Memory B cell (primary cell): ENCODE measurements at regions not wholly inside any gene's neighbourhood (a gene's known extent, or its start where the extent isn't known, plus 50 kb on each side); places are given as distances from the start of the nearest gene placed in this dataset.
"Not testable (repeated sequence)": the region's sequence is repeated elsewhere in the genome, so short reads cannot be mapped to it uniquely, and the experiment has no call there.

Source experiments
- ATAC-seq: fragments of 150-1000 bp; cut with Tn5 transposase; 2 replicates; pipeline ENCODE4 v1.10.0; 2021; ENCODE audit warnings: low read depth, mild to moderate bottlenecking, moderate library complexity
- DNase-seq, 2 donors: peaks; one replicate each; pipeline ENCODE4 v3.0.0; 2022; ENCODE audit warnings: low spot score in 2 of 2
- H3K27ac Mint-ChIP-seq: one replicate; pipeline ENCODE4 v1.8.0; 2022; ENCODE audit warnings: mild to moderate bottlenecking, moderate library complexity, mixed read lengths
- H3K27me3 Mint-ChIP-seq: one replicate; pipeline ENCODE4 v1.8.0; 2022; ENCODE audit warnings: mixed read lengths
- H3K36me3 Mint-ChIP-seq: one replicate; pipeline ENCODE4 v1.8.0; 2022; ENCODE audit warnings: mild to moderate bottlenecking, mixed read lengths
- H3K4me1 Mint-ChIP-seq: one replicate; pipeline ENCODE4 v1.8.0; 2022; ENCODE audit warnings: mixed read lengths
- H3K4me3 Mint-ChIP-seq: one replicate; pipeline ENCODE4 v1.8.0; 2022; ENCODE audit warnings: mild to moderate bottlenecking, moderate library complexity, mixed read lengths
- H3K9me3 Mint-ChIP-seq: one replicate; pipeline ENCODE4 v1.8.0; 2022; ENCODE audit warnings: mixed read lengths

- Mint-ChIP-seq H3K4me3 (no peak overlapping the region), H3K27me3 (no peaks in the 10 kb centered on the region), H3K9me3 (peaks cover 7% of the 10 kb centered on the region), H3K36me3 (no peaks in the 10 kb centered on the region), H3K4me1 (no peaks in the 10 kb centered on the region), H3K27ac (no peak overlapping the region)
- ATAC-seq (no peak), DNase-seq (no peak)
These were observed 1554.0 kb upstream of the PCDH10 start for GRCh38 chr4:131595140-131595539.

DNA sequence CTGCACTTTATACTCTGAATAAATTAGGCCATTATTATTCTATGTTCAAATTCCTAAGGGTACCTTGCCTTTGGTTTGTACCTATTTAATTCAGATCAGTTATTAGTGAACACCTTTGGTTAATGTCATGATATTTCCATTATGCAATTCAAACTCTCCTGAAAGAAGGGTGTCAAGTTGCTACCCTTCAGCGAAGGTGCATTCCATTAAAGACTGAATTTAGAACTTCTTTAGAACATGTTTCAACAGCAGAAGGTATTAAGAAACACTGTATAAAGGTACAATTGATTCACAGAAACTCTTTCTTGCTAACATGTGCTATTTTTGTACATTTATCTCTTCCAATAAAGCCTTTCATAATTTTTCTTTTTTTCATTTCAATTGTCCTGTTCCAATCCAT lies 1545.4 kb upstream of the PCDH10 start:
- no peak overlapping the region for H3K4me3 Mint-ChIP-seq
- H3K27me3 Mint-ChIP-seq = no peaks in the 10 kb centered on the region
- DNase-seq = no peak
- H3K9me3 Mint-ChIP-seq = peaks cover 6% of the 10 kb centered on the region
- no peak overlapping the region for H3K27ac Mint-ChIP-seq
- no peak for ATAC-seq
- no peaks in the 10 kb centered on the region for H3K4me1 Mint-ChIP-seq
- no peaks in the 10 kb centered on the region for H3K36me3 Mint-ChIP-seq

- no peaks in the 10 kb centered on the region for H3K9me3 Mint-ChIP-seq
These were observed 1540.1 kb upstream of the PCDH10 start for GRCh38 chr4:131609039-131609438.

GRCh38 chr4:131610517-131610916 lies 1538.6 kb upstream of the PCDH10 start:
- not testable (repeated sequence) for ATAC-seq, H3K9me3 Mint-ChIP-seq, H3K36me3 Mint-ChIP-seq, H3K27ac Mint-ChIP-seq, DNase-seq, H3K4me3 Mint-ChIP-seq, H3K27me3 Mint-ChIP-seq, H3K4me1 Mint-ChIP-seq

More at GRCh38 chr4:131609039-131609438, 1540.1 kb upstream of the PCDH10 start:
- no peaks in the 10 kb centered on the region for H3K4me1 Mint-ChIP-seq
- DNase-seq (no peak), ATAC-seq (no peak)
- no peaks in the 10 kb centered on the region for H3K36me3 Mint-ChIP-seq
- no peaks in the 10 kb centered on the region for H3K27me3 Mint-ChIP-seq
- no peak overlapping the region for H3K4me3 Mint-ChIP-seq
- H3K27ac Mint-ChIP-seq = no peak overlapping the region

GRCh38 chr4:131613086-131613823 lies 1535.8 kb upstream of the PCDH10 start:
- no peak for DNase-seq
- Mint-ChIP-seq H3K27me3 (no peaks in the 10 kb centered on the region), H3K4me1 (no peaks in the 10 kb centered on the region)

GRCh38 chr4:131613824-131614216 lies 1535.3 kb upstream of the PCDH10 start:
- Mint-ChIP-seq H3K27ac (no peak overlapping the region), H3K4me1 (no peaks in the 10 kb centered on the region), H3K36me3 (no peaks in the 10 kb centered on the region), H3K9me3 (peaks cover 1% of the 10 kb centered on the region), H3K4me3 (no peak overlapping the region), H3K27me3 (no peaks in the 10 kb centered on the region)
- DNase-seq = no peak
- ATAC-seq = no peak

More at GRCh38 chr4:131613086-131613823, 1535.8 kb upstream of the PCDH10 start:
- no peak for ATAC-seq
- H3K27ac Mint-ChIP-seq = no peak overlapping the region
- no peaks in the 10 kb centered on the region for H3K36me3 Mint-ChIP-seq
- no peak overlapping the region for H3K4me3 Mint-ChIP-seq
- H3K9me3 Mint-ChIP-seq = peaks cover 1% of the 10 kb centered on the region

GRCh38 chr4:131632877-131633276 lies 1516.2 kb upstream of the PCDH10 start:
- H3K4me1 Mint-ChIP-seq = no peaks in the 10 kb centered on the region
- H3K27ac Mint-ChIP-seq = no peak overlapping the region
- DNase-seq (no peak), ATAC-seq (no peak)
- no peaks in the 10 kb centered on the region for H3K27me3 Mint-ChIP-seq
- H3K9me3 Mint-ChIP-seq = peaks cover 6% of the 10 kb centered on the region
- H3K36me3 Mint-ChIP-seq = no peaks in the 10 kb centered on the region
- no peak overlapping the region for H3K4me3 Mint-ChIP-seq

DNA sequence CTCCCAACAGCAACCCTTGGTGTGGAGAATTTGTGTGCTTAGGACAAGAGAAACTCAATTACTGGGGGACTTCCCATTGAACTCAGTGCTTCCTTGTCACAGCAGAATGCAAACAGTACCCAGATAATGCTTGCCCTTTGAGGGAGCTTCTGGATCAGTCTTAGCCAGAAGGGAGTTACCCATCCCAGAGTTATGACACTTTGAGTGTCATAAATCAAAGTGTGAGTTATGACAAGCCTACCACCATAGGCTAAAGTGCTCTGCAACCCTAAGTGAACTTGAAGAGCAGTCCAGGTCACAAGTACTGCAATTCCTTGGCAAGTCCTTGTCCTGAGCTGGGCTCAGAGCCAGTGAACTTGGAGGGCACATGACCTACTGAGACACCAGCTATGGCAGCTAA lies 1513.9 kb upstream of the PCDH10 start:
- no peaks in the 10 kb centered on the region for H3K36me3 Mint-ChIP-seq
- DNase-seq = no peak
- H3K4me1 Mint-ChIP-seq = no peaks in the 10 kb centered on the region
- H3K4me3 Mint-ChIP-seq = no peak overlapping the region
- no peak for ATAC-seq
- H3K27ac Mint-ChIP-seq = no peak overlapping the region
- H3K9me3 Mint-ChIP-seq = peaks cover 10% of the 10 kb centered on the region
- no peaks in the 10 kb centered on the region for H3K27me3 Mint-ChIP-seq

GRCh38 chr4:131638781-131639180 lies 1510.3 kb upstream of the PCDH10 start:
- Mint-ChIP-seq H3K9me3 (peaks cover 11% of the 10 kb centered on the region), H3K36me3 (no peaks in the 10 kb centered on the region), H3K4me1 (no peaks in the 10 kb centered on the region), H3K27ac (no peak overlapping the region), H3K4me3 (no peak overlapping the region), H3K27me3 (no peaks in the 10 kb centered on the region)
- no peak for ATAC-seq
- no peak for DNase-seq

GRCh38 chr4:131644619-131645018 lies 1504.5 kb upstream of the PCDH10 start:
- no peaks in the 10 kb centered on the region for H3K36me3 Mint-ChIP-seq
- ATAC-seq (no peak), DNase-seq (no peak)
- H3K4me3 Mint-ChIP-seq = no peak overlapping the region
- peaks cover 4% of the 10 kb centered on the region for H3K9me3 Mint-ChIP-seq
- no peaks in the 10 kb centered on the region for H3K27me3 Mint-ChIP-seq
- H3K27ac Mint-ChIP-seq = no peak overlapping the region
- H3K4me1 Mint-ChIP-seq = no peaks in the 10 kb centered on the region

DNA sequence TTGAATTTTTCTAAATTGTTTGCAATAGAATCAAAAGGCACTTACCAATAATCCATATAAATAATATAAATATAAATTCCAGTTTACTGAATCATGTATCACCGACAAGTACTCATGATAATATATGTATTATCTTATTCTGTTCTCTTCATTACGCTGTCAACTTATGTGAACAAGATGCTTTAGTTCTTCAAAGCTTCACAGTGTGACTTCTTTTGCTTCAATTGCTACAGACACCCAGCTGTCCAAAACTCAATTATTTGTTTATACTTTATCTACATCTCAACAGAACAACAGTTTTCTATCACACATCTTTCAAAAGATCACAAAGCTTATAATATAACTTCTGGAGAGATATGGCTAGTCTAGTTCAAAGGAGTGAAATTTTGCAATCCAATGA lies 1499.9 kb upstream of the PCDH10 start:
- Mint-ChIP-seq H3K4me3 (no peak overlapping the region), H3K36me3 (no peaks in the 10 kb centered on the region), H3K9me3 (peaks cover 2% of the 10 kb centered on the region), H3K4me1 (no peaks in the 10 kb centered on the region), H3K27me3 (no peaks in the 10 kb centered on the region), H3K27ac (no peak overlapping the region)
- DNase-seq = no peak
- ATAC-seq = no peak

GRCh38 chr4:131650951-131651350 lies 1498.1 kb upstream of the PCDH10 start:
- no peak for DNase-seq
- no peak overlapping the region for H3K27ac Mint-ChIP-seq
- no peak overlapping the region for H3K4me3 Mint-ChIP-seq
- no peaks in the 10 kb centered on the region for H3K4me1 Mint-ChIP-seq
- H3K27me3 Mint-ChIP-seq = no peaks in the 10 kb centered on the region
- no peak for ATAC-seq
- no peaks in the 10 kb centered on the region for H3K36me3 Mint-ChIP-seq
- peaks cover 2% of the 10 kb centered on the region for H3K9me3 Mint-ChIP-seq

DNA sequence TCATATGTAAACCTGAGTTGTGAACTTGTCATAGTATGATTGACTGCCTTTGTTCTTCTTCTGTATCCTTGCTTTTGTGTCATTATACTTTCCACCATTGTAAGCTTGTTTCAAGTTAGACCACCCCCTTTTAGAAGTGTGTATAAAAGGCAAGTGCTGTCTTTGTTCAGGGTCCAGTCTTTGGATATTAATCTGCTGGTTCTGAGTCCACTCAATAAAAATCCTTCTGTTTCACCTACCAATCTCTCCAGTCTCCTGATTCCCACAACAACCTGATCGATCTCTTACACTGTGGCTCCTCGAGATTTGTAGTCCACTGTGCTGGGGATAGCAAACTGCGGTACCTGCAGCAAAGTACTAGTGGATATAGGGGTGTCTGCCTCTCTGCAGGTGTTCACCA lies 1465.8 kb upstream of the PCDH10 start:
- not testable (repeated sequence) for H3K27ac Mint-ChIP-seq, H3K4me3 Mint-ChIP-seq, H3K27me3 Mint-ChIP-seq, ATAC-seq, H3K9me3 Mint-ChIP-seq, H3K4me1 Mint-ChIP-seq, DNase-seq, H3K36me3 Mint-ChIP-seq

DNA sequence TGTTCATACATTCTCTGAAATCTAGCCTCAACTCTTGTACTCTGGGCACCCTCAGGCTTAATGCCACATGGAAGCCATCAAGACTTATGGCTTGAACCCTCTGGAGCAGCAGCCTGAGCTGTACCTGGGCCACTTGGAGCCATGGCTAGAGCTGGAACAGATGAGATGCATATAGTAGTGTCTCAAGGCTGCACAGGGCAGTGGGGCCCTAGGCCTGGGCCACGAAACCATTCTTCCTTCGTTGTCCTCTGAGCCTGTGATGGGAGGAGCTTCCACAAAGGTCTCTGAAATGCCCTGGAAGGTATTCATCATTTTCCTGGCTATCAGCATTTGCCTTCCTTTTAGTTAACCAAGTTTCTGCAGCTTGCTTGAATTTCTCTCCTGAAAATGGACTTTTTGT lies 1427.2 kb upstream of the PCDH10 start:
- no peaks in the 10 kb centered on the region for H3K27me3 Mint-ChIP-seq
- H3K9me3 Mint-ChIP-seq = peaks cover 3% of the 10 kb centered on the region
- peaks cover 3% of the 10 kb centered on the region for H3K36me3 Mint-ChIP-seq
- H3K4me1 Mint-ChIP-seq = no peaks in the 10 kb centered on the region
- ATAC-seq = no peak
- DNase-seq = no peak
- H3K27ac Mint-ChIP-seq = no peak overlapping the region
- no peak overlapping the region for H3K4me3 Mint-ChIP-seq

- ATAC-seq, H3K27me3 Mint-ChIP-seq, H3K4me3 Mint-ChIP-seq, H3K27ac Mint-ChIP-seq, H3K36me3 Mint-ChIP-seq, H3K9me3 Mint-ChIP-seq, DNase-seq, H3K4me1 Mint-ChIP-seq: not testable (repeated sequence)
These were observed 1426.0 kb upstream of the PCDH10 start for GRCh38 chr4:131723069-131723468.
